Stimulated activated naive CD8-positive, alpha-beta T cell treated with anti-CD3 and anti-CD28 coated beads, Interleukin-15, Interleukin-2, amounts not matched to agents 100 U/mL and 50 U/mL, for 24 hours (primary cell): ENCODE measurements at regions not wholly inside any gene's neighbourhood (a gene's known extent, or its start where the extent isn't known, plus 50 kb on each side); places are given as distances from the start of the nearest gene placed in this dataset.
"Not testable (repeated sequence)": the region's sequence is repeated elsewhere in the genome, so short reads cannot be mapped to it uniquely, and the experiment has no call there.

Source experiments
- ATAC-seq: fragments of 150-1000 bp; cut with Tn5 transposase; one replicate; pipeline ENCODE4 v1.10.0; 2021
- DNase-seq: peaks from one replicate; pipeline ENCODE4 v3.0.0; 2021

DNA sequence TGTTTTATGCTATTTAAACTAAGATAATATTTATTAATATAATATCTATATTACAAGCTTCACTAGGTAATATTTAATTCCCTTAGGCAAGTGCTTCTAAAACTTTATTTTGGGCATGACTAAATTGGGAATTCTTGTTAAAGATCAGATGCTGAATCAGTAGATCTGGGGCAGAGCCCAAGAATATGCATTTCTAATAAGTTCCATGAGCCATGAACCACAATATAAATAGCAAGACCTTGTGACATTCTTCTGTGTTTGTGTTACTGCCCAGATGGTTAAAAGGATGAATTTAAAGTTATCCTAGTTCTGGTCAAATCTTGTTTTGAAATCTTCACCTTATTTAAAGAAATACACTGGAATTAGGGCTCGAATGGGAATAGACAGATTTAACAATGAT is 258.4 kb upstream of the CACNA2D1 start:
- no peak for DNase-seq
- no peak for ATAC-seq

DNA sequence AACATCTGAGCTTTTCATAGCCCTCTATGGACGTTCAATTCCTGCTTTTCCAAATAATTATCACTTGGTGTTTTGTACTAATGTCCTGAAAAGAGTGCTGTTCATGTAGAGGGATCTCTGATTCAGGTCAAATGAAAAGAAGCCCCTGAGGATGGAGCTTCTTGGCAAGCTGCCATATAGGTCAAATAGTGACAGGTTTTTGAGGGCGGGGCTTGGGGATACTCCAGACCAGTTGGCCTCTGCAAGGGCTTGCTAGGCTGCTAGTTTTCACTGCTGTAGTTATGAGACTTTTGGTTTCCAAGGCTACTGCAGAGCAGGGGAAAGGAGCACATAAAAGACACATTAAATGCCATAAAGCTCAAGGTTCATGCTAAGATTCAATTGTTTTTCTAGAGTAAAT is 257.2 kb upstream of the CACNA2D1 start:
- no peak for DNase-seq
- no peak for ATAC-seq

DNA sequence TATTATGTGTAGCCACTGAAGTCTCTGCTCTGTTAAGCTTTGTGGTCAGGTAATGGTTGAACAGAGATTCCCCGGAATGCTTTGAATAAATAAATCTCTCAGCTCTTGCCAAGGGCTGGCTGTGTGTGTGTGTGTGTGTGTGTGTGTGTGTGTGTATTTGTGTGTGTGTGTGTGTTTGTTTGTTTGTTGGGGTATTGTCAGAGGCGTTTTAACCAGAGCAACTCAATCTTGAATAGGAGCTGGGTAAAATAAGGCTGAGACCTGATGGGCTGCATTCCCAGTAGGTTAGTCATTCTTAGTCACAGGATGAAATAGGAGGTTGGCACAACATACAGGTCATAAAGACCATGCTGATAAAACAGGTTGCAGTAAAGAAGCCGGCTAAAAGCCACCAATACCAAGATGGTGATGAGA is 256.2 kb upstream of the CACNA2D1 start:
- DNase-seq (no peak), ATAC-seq (no peak)

GRCh38 chr7:82697897-82698296 is 254.3 kb upstream of the CACNA2D1 start:
- DNase-seq, result no peak
- ATAC-seq, result no peak

DNA sequence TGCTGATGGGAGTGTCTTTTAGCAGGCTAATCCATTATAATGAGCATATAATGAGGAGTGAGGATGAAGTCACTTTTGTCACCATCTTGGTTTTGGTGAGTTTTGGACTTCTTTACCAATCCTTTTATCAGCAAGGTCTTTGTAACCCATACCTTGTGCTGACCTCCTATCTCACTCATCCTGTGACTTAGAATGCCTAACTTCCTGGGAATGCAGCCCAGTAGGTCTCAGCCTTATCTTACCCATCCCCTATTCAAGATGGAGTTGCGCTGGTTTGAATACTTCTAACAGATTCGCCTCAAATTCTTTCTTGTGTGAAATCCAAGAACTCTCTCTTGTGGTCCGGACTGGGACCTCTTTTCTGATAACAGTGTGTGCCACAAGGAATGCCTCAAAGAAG is 253.1 kb upstream of the CACNA2D1 start:
- ATAC-seq (no peak), DNase-seq (no peak)

- DNase-seq (no peak), ATAC-seq (no peak)
Measured at GRCh38 chr7:82694022-82694421, 250.4 kb upstream of the CACNA2D1 start.

- no peak for DNase-seq
- ATAC-seq, result no peak
Measured at GRCh38 chr7:82690929-82691328, 247.4 kb upstream of the CACNA2D1 start.

DNA sequence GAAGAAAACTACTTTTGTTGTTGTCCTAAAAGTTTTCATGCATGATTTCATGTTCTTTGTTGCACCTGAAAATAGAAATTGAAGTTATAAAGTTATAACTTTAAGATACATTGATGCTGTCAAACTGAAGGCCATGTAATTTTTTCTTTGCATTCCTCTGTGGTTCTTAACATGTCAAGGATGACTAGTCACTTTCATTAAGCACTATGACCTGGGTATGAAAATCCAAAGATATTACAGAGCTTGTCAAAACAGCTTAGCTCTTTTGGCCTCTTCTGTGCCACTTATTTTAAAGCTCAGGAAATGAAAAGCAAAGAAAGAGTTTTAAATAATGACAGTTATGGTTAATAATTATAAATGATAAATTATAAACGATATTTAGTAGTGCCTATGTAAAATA is 241.6 kb upstream of the CACNA2D1 start:
- ATAC-seq, result no peak
- no peak for DNase-seq

DNA sequence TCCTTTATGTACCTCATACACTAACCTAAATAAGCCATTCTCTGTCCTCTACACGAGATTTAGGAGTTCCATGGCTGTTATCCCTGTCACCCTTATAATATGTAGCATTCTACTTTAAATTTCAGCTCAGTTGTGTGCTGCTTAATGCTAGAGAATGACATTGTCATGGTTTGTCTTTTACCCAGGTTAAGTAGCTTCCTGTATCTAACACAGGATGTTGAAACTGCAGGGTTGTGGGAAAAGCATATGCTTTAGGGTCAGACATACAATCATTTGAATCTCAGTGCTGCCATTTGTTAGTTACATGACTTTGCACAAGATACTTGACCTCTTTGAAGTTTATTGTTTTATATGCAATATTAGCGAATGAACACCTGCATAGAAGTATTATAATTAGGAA is 235.1 kb upstream of the CACNA2D1 start:
- ATAC-seq (no peak), DNase-seq (no peak)

- ATAC-seq (no peak), DNase-seq (no peak)
Measured at GRCh38 chr7:82678259-82678658, 234.7 kb upstream of the CACNA2D1 start.

GRCh38 chr7:82677493-82677892 is 233.9 kb upstream of the CACNA2D1 start:
- DNase-seq, result peak; percentile 48
- ATAC-seq, result peak; percentile 94

GRCh38 chr7:82676777-82677463 is 233.3 kb upstream of the CACNA2D1 start:
- ATAC-seq (no peak), DNase-seq (no peak)

DNA sequence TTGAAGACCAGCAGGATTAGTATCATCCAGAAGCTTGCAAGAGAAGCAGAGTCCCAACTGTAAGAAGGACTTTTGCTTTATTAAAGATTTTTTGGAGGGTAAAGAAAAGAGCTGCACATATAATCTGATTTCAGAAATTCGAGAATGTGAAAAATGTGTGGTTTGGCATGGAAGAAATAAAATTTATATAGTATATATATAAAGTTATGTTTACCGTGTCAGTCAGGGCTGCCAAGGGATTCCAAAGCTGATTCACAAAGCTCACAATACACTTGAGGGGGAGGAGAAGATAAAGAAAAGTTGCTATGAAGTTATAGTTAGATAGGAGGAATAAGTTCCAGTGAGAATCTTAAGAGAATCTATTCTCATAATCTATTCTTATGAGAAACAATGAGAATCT is 231.8 kb upstream of the CACNA2D1 start:
- DNase-seq (no peak), ATAC-seq (no peak)

DNA sequence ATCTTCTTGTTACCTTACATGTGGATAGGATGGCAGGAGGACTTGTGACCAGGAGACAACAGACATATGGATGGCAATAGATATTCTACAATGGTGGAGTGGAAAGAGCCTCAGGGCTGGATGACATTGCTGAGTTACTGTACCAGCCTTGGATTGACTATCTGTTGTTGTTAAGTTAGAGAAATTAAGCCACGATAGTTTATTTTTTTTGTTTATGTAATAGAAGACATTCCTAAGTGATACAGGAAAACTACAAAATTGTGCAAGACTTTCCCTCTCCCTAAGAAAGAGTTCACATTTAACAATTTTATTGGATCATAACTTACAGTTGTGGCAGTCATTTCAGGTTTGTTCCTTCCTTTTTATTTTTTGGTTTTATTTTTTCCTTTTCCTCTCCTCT is 230.7 kb upstream of the CACNA2D1 start:
- ATAC-seq (no peak), DNase-seq (no peak)

DNA sequence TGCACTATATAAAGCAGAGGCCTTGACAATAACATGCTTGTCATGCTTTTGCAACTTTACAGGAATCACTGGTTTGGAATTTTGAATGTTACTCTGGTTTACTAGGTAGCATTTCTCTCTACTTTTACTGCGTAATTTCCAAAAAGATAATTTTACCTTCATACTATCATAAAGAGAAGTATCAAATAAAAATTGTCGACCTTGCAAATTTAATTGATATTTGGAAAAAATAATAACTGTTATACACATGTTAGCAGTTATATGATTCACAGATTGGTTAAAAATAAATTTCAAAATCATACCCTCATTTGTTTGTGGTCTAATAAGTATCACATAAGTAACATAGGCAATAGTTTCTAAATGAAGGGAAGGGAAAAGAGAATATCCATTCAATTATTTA is 228.5 kb upstream of the CACNA2D1 start:
- DNase-seq (no peak), ATAC-seq (no peak)

- no peak for ATAC-seq
Measured at GRCh38 chr7:82669141-82669540, 225.6 kb upstream of the CACNA2D1 start.

GRCh38 chr7:82668676-82669075 is 225.1 kb upstream of the CACNA2D1 start:
- ATAC-seq (no peak), DNase-seq (no peak)

More at GRCh38 chr7:82669141-82669540, 225.6 kb upstream of the CACNA2D1 start:
- no peak for DNase-seq

DNA sequence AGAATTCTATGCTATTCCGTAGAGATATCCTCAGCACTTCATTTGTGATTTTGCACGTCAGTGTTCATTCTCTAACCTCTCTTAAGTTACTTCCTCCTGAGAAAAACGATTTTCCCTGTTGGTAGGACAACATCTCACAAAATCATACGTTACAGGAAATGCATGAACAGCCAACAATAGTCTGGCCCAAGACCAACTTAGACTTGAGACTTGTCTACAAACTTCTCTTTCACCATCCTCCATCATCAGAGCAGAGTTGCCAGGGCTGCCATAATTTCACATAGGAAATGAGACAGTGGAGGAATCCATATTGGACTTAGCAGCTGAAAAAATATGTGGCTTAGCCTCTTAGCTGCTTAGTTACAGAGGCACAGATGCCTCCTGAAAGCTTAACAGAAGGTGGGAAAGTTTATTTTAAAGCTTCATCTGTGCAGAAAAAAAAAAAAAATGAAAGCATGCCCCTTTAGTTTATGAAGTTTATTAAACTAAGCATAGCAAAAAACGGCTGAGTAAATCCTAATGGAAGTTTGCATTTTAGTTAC is 222.5 kb upstream of the CACNA2D1 start:
- DNase-seq, result no peak
- ATAC-seq, result no peak

DNA sequence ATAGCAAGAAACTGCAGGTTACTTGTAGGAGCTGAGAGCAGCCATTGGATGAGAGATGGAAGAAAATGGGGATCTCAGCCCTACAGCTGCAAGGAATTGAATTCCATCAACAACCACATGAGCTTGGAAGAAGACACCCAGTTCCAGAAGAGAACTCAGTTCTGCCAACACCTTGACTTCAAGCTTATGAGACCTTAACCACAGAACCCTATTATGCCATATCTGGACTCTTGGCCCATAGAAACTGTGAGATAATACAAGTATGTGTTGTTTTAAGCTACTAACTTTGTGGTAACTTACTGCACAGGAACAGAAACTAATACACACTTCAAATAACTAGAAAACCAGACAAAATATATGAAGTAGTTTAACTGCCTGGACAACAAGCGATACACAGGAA is 212.4 kb upstream of the CACNA2D1 start:
- DNase-seq (no peak), ATAC-seq (no peak)

DNA sequence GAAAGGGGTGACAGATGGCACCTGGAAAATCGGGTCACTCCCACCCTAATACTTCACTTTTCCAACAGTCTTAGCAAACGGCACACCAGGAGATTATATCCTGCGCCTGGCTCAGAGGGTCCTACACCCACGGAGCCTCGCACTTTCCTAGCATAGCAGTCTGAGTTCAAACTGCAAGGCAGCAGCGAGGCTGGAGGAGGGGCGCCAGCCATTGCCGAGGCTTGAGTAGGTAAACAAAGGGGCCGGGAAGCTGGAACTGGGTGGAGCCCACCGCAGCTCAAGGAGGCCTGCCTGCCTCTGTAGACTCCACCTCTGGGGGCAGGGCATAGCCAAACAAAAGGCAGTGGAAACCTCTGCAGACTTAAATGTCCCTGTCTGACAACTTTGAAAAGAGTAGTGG is 206.5 kb upstream of the CACNA2D1 start:
- DNase-seq, ATAC-seq: not testable (repeated sequence)

- ATAC-seq, result no peak
- DNase-seq, result no peak
Measured at GRCh38 chr7:82633592-82633991, 190.0 kb upstream of the CACNA2D1 start.

DNA sequence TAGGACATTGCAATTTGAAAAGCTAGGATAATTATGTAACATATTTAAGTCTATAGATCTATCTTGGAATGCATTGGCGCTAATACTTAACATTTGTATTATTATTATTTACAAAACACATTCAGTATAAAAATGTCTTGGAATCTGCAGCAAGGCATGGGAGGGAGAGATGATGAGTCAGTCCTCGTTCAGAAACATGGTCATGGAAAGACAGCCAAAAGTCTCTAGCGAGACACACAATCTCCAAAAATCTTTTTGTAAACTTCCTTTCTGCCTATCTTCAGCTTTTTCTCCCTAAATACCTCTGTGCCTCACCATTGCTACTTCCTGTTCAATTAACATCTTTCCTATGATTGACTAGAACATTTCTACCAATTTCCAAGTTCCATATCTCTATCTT is 188.4 kb upstream of the CACNA2D1 start:
- ATAC-seq, result no peak
- no peak for DNase-seq

DNA sequence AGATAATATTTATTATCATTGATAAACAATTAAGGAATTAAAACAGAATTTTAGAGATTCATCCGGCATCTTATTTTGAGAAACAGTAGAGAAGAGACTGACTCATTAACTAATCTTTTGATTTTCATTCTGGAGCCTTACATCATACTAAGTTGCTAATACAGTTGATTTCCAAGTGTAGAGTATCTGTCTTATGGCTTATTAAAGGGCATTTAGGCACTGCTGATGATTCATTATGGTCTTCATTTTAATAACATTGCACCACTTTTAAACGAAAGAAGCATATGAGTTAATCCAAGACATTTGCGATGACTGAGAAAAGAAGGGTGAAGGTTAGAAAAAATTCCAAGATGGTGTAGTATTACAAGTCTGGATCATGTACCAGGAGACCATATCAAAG is 186.0 kb upstream of the CACNA2D1 start:
- ATAC-seq (no peak), DNase-seq (no peak)

GRCh38 chr7:82625377-82625776 is 181.8 kb upstream of the CACNA2D1 start:
- DNase-seq, result no peak
- ATAC-seq, result no peak
